Renal cortex interstitium (tissue), 11 donors: ENCODE measurements at regions not wholly inside any gene's neighbourhood (a gene's known extent, or its start where the extent isn't known, plus 50 kb on each side); places are given as distances from the start of the nearest gene placed in this dataset.
A peak's percentile ranks its signal among the peaks of the same experiment; 100 is the strongest.

Source experiments
- DNase-seq, 11 donors: peaks; one replicate each; pipeline ENCODE4 v3.0.0-alpha.2; 2013; ENCODE audit warnings: low read depth in 9 of 11, low spot score in 4 of 11; ENCODE audit errors: extremely low read depth in 1 of 11

DNA sequence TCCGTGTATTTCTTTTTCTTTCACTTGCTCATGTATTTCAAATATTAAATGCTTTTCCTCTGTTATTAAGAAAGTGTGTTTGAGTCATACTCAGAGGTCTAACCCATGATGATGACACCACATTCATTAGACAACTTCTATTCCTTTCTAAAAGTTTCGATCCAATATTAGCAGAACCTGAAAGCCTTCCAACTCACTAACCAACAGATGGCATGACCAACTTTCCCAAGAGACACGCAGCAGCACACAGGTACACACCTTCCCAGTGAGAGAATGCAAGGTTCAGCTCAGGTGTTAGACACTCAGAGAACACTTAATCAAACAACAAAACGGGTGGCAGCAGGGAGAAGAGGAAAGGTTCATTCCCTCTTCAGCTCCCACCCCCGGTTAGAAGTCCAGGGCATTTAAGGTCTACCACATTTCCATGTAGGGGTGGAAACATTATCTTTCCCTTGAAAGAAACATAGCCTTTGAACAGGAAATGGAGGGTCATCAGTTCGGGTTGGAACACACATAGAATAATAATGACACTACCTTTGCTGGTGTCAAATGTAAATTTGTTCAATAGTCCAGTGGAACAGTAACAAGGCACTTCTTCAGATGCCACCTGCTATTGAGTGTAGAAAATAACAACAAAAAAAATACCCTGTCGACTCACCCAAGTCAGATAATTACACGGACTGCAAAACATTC is 404.2 kb downstream of the COG6 start:
- no peak for DNase-seq

DNA sequence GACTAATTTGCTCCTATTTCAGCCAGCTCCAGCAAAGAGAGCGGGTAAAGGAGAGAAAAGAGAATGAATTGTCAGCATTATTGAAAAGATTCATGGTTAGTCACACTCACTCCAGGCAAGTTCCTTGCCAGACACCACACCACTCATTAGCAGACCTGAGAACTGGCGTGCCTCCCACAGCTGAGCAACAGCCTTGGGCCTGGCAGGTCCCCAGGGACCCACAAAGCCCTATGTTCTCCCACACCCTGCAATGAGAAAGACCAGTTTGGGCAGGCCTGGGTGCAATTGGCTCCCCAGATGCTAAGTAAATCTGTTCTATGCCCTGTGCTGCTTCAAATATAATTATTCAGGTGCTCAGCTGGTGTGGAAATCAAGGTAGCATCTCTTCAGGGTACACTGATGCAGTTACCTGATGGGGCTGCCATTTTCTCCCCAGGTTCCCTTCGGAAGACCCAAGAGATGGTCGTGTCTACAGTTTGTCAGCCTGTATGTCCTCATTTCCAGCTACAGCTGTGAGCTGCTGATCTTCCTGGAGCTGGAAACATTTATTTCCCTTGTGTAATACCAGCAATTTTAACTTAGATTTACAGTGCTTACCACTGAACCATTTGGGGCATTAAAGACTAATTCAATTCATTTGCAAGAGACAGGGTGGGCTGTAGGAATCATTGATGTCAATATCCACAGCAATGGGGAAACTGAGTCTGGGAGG is 405.0 kb downstream of the COG6 start:
- DNase-seq = no peak

DNA sequence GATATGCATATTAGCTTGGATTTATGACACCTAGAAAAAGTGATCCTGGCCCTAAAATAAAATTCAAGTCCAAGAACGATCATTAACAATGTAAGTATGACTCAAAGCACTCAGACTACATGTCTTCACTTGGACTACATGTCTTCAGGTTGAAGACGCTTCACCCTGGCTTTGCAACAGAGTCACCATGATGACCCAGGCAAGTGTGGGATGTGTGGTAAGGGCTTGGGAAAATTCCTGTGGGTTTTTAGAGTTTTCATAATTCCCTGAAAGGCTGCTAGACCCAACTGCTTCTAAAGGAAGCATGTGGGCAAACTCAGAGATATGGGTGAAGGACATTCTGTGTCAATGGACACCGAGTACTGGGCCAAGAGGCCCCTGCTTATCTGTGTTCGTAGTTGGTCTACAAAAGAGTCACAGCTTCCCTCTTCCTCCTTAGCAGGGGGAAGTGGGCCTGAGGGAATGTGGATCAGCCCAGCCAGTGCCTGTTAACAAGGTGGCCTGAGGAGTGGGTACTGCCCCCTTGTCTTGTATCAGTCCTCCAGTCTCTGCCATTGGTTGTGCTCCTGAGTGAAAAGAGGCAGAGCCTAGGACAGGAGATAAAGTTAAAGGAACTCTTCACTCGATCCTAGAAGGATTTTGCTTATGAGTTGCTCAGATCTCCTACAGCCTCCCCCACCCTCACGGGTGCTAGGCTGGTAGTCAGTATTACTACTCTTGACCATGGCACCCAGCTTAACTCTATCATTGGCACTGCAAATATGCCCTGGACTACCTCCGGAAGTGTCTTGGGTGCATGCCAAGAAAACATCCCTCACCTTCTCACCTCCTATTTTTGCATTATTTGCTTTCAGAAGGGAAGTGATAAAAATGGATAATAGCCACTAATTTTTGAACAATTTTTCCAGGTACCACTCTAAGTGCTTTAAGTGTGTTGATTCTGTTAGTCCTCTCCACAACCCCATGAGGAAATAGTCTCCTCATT is 406.3 kb downstream of the COG6 start:
- DNase-seq = no peak

DNA sequence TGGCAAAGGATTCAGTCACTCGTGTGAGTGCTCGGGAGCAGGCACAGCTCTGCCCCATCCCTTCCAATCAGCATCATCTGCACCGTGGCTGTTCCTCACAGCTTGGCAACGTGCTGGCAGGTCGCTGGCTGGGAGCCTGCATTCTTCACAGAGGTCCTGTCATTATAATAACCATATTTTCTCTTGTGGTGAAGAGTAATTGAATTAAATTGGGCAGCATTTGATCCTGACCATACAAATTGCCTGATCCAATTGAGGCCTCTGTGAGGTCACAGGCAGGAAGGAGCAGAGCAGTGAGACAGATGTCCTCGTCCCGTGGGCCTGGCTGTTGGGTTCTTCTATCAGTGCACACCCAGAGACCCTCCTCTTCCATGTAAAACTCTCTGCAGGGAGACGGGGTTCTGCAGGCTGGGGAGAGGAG is 407.8 kb downstream of the COG6 start:
- DNase-seq = no peak

DNA sequence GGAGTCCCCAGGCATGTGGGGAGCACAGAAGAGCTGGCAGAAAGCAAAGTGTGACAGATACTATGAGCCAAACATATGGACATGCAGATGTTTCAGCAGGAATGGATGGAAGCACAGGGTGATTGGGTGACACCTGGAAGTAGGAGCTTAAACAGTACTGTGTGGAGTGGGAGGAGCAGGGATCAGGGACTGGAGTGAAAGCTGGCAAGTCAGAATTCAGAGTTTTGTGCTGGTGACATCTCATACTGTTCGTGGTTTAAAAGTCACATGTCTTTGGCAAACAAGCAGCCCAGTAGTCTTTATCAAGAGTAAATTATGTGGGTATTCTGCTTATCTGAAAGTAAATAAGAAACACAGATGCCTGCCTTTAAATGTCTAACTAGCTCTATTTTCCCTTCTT is 408.2 kb downstream of the COG6 start:
- no peak for DNase-seq

DNA sequence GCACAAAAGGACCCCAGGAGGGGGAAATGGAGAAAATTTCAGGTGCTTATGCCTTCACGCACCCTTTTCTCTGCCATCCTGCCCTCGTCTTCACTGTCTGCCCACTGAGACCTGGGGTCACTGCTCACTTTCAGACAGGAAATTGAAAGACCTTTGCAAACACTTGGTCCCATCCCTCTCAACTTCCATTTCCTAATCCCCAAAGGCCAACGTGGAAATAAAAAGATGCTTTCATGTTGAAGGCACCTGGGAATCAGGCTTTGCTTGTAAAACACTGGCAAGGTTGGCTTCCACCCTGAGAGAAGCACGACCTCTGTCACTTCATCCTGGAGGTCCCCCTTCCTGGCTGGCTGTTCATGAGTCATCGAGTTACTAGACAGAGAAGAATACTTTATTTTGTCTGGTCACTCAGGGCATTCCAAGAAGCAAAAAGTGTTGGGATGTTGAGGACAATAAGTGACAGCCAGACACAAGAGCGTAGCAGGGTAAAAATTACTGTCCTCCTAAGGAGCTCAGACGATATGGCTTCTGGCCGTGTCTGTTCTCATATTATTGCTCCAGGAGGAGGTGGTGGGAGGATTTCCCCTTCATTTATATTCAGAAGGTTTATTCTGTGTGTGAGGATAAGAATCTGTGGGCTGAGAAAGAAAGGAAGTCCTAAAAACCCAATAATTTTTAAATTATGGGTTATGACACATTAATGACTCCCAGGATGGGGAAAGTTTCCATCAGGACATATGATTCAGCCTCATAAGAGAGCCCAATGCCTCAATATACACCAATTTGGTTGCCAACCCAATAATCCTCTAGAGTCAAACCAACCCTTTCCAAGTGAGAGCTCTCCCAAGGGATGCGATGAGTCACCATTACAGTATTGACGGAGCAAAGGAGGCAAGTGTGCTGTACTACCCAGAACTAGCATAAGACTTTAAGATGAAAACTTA is 409.0 kb downstream of the COG6 start:
- no peak for DNase-seq

DNA sequence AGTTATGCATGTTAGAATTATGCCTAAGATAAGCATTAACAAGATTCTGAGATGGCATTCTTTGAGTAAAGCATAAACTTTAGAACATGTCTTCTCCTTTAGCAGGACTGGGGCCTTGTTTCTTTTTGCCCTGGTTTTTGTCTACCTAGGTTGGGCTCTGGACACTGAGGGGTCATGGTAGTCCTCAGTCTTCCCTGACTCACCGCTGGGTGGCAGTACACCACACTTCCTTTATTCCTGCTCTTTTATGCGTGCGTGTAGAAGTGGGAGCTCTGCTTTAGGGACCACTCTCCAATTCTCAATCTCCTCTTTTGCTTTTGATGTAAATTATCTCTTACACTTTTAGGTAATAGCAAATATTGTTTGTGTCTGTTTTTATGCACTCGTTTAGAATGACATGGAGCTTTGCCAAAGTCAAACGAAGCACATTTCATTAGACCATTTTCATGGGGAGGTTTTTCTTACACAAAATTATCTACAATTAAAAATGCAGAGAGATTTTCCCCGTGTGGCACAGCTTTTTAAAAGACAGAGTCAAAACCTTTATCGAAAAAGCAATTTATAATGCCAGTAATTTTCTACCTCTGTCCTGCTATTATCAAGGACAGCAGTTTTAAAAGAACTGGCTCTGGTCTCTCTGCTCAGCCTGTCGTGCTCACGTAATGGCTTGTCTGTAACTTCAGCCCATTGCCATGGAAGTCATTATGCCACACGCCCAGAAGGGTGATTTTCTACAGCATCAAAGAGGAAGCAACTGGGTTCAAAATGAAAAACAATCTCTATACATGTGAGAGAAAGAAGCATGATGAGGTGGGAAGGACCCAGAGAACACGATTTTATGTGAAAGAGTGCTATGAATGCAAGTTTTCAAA is 413.9 kb downstream of the COG6 start:
- DNase-seq = peak; percentile 33 to 70 (median 58)

DNA sequence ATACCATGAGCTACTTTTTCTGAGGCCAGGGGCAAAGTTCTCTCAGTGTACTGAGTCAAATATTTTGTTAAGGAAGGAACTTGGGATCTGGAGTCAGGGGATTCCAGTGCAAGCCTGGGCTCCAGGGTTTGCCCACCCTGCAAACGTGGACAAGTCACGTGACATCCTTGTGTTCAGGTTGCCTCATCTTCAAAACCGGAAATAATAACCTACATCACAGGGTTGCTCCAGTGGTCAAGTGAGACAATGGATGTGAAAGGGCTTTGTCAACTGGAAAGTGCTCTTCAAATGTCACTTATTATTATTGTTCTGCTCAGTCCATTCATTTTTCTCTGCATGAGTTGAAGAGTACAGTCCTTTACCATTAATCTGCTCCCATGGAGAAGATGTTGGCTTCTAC is 414.9 kb downstream of the COG6 start:
- DNase-seq = no peak

DNA sequence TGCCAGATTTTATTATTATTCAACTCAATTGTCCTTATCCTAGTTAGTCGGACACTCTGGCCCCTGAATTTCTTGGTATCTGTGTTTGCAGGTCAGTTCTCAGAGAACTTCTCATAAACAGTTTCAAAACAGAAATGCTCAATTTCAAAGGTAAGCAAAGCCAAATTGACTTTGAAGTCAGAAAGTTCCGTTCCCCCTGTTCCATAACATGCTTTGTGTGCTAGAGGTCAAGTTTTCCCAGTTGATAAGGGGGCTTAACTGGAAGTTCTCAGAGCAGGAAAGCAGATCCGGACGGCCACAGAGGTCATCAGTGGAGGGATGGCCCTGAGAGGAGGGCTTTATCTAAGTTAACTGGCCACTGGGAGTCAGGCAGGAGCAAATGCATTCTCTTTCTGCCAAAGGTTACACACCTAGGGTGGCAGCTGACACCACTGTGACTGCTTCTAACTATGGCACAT is 417.2 kb downstream of the COG6 start:
- DNase-seq = no peak

DNA sequence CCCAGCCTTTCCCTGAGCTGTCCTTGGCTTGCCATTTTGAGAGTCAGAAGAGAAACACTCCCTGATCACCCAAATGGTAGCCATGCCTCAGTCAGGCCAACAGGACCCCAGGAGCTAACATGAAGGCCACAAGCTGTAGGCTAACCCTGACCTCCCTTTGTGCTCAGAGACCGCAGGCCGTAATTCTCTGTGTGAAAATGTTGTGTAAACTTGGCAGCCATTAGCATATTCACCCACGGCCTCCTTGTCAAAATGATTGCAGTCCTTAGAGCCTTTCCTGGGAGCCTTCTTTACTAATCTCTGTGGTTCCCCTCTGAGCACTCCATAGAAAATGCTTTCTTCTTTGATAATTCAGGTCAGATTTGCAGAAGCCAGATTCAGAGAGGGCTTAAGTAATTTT is 418.9 kb downstream of the COG6 start:
- no peak for DNase-seq

DNA sequence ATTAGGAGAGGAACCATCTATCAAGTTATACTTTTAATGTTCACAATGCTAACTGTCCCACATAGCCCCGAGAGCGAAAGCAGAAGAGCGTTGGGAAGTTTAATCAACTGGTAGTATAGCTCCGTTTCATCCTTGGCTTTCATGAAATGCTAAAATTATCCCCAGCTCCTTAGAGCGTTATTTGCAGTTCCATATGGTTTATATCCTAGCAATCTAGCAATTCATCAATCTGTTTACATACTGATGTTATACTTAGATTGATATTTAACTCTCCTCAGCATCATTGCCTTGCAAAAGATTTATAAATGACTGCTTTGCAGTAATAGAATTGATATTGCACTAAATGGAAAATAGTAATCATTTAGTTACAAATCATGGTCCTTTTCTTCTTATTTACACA is 419.8 kb downstream of the COG6 start:
- no peak for DNase-seq

DNA sequence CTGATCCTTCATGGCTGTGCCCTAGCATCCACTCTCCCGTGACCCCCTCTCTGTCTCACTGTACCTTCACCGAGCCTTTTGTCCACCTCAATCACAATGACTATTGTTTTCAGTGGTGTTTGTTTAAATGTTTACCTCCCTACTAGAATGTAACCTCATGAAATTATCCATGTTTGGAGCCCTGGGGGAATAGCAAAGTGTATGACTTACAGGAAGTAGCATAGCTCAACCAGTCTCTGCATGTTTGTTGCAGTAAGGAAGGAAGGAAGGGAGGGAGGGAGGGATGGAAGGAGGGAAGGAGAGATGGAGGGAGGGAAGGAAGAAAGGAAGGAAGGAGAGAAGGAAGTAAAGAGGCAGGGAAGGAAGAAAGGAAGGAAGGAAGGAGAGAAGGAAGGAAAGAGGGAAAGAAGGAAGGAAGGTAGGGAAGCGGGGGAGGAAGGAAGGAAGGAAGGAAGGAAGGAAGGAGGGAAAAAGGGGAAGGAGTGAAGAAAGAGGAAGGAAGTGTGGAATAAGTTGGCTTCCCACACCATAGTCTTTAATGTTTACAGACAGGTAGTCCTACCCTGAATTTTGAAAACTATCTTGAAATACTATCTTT is 421.4 kb downstream of the COG6 start:
- no peak for DNase-seq

DNA sequence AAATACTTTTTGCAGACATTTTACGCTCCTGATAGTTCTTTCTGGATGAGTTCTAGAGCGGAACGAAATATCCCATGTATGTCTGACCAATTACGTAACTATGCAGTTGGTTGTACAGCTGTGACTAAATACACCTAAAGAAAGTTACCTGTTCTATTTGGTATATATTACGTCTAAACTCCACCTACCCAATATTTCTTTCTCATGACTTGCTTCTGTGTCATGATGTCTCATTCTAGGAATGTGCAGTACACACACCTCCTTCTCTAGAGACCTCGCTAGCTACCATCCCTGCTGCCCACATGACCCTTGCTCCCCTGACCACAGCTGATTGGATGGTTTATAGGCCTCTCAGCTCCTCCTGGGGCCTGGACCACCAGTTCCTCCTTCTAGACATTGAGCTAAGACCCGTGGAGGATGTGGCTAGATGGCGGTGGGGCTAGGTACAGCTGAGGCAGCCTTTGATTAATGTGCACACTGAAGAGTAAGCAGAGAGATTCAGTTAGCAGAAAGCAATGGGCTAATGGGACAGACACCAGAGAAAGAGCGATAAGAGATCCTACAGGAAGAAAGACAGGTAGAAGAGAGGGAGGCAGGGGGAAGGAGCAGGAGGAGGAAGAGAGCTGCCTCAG is 422.1 kb downstream of the COG6 start:
- no peak for DNase-seq

DNA sequence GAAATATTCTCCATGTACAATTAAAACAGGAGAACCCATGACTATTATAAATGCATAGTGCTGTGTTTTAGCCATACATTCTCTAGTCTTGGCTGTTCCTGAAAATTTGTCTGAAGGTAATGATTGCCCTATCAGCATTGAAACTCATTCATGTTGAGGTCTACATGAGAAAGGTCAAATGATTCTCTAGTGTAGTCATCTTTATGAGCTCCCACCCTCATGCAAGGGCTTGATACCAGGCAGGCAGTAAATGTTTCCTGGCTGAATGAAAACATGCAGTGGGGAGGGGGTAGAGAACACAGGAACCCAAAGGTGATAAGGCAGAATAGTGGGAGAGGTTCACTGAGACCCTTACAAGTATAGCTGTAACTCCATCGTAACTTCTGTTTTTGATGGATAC is 424.3 kb downstream of the COG6 start:
- DNase-seq = no peak

DNA sequence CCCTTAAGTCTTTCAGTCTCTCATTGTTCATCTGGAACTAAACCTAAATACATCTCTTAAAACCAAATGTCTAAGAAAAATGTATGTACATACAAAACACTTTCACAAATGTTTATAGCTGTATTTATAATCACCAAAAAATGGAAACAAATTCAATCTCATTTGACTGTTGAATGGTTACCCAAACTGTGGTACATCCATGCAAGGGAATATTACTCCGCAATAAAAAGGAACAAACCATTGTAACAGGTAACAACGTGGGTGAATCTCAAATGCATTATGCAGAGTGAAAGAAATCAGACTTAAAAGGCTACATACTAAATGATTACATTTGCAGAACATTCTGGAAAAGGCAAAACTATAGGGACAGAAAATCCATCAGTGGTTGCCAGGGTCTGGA is 425.2 kb downstream of the COG6 start:
- DNase-seq = no peak

DNA sequence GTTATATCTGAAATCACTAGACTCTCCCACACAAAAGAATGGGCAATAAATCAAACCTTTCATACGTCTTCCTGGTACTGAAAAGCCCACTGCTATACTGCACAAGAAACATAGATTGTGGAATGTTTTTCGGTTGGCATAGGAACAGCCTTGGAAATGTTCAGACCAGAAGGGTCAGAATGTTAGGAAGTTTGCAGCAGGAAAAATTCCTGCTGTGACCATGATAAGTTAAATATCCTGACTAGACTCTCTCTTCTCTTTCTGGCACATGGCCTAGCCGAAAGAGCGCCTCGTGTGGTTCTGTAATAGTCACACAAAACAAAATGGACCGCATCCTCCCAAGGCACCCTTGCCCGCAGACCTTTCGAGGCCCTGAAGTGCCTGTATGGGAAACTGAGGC is 427.2 kb downstream of the COG6 start:
- DNase-seq = peak in 9 of 11 donors; percentile 26 to 66 (median 45)

DNA sequence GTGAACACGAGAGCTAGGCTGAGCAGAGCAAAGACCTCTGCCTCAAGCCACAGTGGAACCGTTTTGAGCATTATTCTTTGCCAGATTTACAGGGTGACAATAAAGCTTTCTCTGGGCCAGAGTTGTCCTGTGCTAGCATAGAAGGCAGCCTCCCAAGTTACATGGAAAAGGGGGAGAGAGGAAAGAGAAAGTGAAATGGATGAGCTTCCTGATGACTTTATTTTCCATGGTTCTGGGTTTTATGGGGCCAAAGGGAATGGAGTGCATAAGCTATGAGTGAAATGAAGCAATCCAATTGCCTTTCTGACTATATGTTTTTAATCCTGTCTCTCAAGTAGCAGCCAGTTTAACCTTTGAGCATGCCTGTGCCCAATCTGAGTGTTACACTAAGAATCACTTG is 428.4 kb downstream of the COG6 start:
- DNase-seq = no peak
